ENCODE measurements at regions not wholly inside any gene's neighbourhood (a gene's known extent, or its start where the extent isn't known, plus 50 kb on each side); places are given as distances from the start of the nearest gene placed in this dataset.

- peaks cover 1 to 3% (median 2%) of the 10 kb centered on the region in 3 donors for H3K27me3 Mint-ChIP-seq (ENCODE audit: low read depth in 3 of 3)
- DNase-seq: no peak
- no peak overlapping the region for H3K4me3 Mint-ChIP-seq
- peaks cover 0 to 49% (median 7%) of the 10 kb centered on the region in 6 donors for H3K9me3 Mint-ChIP-seq
- no peak overlapping the region for H3K27ac Mint-ChIP-seq
- H3K36me3 Mint-ChIP-seq: no peaks in the 10 kb centered on the region
- no peaks in the 10 kb centered on the region for H3K4me1 Mint-ChIP-seq
Measured at GRCh38 chr12:115121053-115121452, 437.1 kb upstream of the TBX3 start.

- H3K4me3 Mint-ChIP-seq: no peak overlapping the region
- DNase-seq: no peak
- H3K27me3 Mint-ChIP-seq (ENCODE audit: low read depth in 3 of 3): peaks cover 0 to 3% (median 0%) of the 10 kb centered on the region in 3 donors
- H3K27ac Mint-ChIP-seq: no peak overlapping the region
- no peaks in the 10 kb centered on the region for H3K36me3 Mint-ChIP-seq
- peaks cover 0 to 40% (median 8%) of the 10 kb centered on the region in 6 donors for H3K9me3 Mint-ChIP-seq
- no peaks in the 10 kb centered on the region for H3K4me1 Mint-ChIP-seq
Measured at GRCh38 chr12:115118177-115118724, 434.3 kb upstream of the TBX3 start.

GRCh38 chr12:115114140-115114539, 430.2 kb upstream of the TBX3 start:
- peaks cover 0 to 13% (median 5%) of the 10 kb centered on the region in 6 donors for H3K9me3 Mint-ChIP-seq
- no peaks in the 10 kb centered on the region for H3K36me3 Mint-ChIP-seq
- H3K4me3 Mint-ChIP-seq: no peak overlapping the region
- H3K27ac Mint-ChIP-seq: no peak overlapping the region
- H3K27me3 Mint-ChIP-seq (ENCODE audit: low read depth in 3 of 3): peaks cover 0 to 3% (median 0%) of the 10 kb centered on the region in 3 donors
- H3K4me1 Mint-ChIP-seq: no peaks in the 10 kb centered on the region
- no peak for DNase-seq

DNA sequence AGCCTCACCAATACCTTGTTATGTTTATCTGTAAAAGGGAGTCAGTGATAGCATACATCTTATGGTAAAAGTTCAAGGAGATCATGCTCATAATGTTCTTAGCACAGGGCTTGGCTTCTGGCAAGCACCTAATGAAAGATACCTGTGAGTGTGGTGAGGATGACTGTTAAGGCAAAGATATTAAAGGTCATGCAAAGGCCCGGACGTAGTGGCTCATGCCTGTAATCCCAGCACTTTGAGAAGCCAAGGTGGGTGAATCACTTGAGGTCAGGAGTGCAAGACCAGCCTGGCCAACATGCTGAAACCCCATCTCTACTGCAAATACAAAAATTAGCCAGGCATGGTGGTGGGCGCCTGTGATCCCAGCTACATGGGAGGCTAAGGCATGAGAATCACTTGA, 425.9 kb upstream of the TBX3 start:
- Mint-ChIP-seq H3K4me3 (no peak overlapping the region), H3K36me3 (no peaks in the 10 kb centered on the region), H3K27ac (no peak overlapping the region), H3K27me3 (ENCODE audit: low read depth in 3 of 3) (no peaks in the 10 kb centered on the region), H3K4me1 (no peaks in the 10 kb centered on the region), H3K9me3 (peaks cover 0 to 8% (median 3%) of the 10 kb centered on the region in 6 donors)
- DNase-seq: no peak

DNA sequence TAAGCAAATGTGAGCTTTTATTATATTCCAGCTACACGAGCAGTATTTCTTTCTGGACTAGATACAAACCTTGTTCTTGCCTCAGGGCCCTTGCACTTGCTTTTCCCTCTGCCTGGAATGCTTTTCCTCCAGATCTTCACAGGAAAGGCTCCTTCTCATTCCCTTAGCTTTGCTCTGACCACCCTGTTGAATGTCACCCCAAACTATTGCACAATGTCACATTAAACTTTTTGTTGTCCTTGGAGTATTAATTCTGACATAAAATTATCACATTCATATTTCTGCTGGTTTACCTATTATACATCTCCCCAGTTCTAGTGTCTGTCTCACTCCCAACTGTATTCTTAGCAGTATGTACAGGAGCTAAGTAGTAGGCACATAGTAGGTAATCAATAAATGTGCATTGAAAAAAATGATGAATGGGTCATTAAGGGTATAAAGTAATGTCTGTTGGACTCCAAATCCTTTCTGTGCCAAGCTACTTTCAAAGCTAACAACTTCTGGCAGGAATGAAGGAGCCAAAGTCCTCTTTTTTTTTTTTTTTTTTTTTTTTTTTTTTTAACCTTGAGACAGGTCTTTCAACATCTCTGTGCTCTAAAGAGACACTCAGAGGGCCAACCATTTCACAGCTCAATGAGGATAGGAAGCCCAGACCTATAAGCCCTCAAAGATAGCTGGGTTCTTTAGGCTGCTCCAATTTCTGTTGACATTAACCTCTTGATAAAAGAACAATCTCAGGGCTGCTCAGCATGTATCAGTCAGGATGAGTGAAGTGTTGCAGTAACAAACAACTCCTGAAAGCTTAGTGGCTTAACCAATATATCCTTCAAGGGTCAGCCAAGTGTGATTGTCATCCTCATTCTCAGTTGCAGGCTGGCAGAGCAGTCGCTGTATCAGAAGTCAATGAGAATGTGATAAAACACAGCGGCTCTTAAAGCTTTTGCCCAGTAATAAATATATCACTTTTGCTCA, 424.4 kb upstream of the TBX3 start:
- Mint-ChIP-seq H3K27ac (no peak overlapping the region), H3K9me3 (peaks cover 2 to 9% (median 4%) of the 10 kb centered on the region in 6 donors), H3K4me1 (no peaks in the 10 kb centered on the region), H3K4me3 (no peak overlapping the region), H3K36me3 (no peaks in the 10 kb centered on the region), H3K27me3 (ENCODE audit: low read depth in 3 of 3) (no peaks in the 10 kb centered on the region)
- DNase-seq: no peak

DNA sequence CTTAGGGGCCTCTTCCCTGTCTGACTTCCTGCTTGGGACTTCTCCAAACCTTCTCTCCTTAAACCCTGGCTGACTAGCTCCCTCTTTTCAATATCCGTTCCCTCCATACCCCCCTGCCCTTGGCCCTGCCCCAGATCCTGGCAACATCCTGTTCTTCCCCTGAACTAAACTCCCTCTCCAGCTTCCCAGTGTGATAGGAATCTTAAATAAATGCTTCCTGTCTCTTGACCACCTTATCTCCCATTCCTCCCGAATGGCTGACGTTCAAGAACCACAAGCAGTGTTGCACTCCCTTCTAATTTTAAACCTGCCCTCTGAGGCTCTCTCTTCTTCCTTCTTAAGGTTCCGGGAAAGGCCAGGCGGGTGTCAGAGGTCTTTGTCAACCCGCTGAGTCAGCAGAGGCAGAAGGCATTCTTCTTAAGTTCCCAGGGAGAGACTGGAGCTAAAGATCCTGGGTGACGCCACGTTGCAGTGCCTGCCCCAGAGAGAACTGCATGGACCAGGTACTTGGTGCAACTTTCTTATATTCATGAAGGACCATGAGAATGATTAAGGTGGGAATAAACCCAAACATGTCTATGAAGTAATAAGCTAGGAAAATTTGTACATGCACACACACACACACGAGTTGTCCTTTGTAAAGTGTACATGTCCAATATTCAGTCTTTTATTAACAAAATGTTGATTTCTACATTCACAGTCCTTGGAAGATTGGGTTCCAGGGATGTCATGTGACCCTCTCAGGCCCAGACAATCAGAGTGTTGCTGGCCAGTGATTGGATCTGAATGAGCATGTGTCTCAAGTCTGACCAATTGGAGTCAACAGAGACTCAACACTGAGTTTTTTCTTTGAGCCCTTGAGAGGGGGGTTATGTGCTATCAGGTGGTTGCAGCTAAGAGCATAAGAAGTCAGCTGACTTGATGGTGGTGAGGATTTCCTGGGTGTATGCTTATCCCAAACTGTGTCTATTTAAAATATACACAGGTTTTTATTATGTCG, 420.2 kb upstream of the TBX3 start:
- Mint-ChIP-seq H3K9me3 (peaks cover 2 to 14% (median 4%) of the 10 kb centered on the region in 6 donors), H3K27ac (no peak overlapping the region), H3K4me3 (no peak overlapping the region), H3K27me3 (ENCODE audit: low read depth in 3 of 3) (peaks cover 0 to 1% (median 0%) of the 10 kb centered on the region in 3 donors), H3K36me3 (no peaks in the 10 kb centered on the region), H3K4me1 (no peaks in the 10 kb centered on the region)
- no peak for DNase-seq

GRCh38 chr12:115102450-115102849, 418.5 kb upstream of the TBX3 start:
- Mint-ChIP-seq H3K9me3 (peaks cover 2 to 22% (median 5%) of the 10 kb centered on the region in 6 donors), H3K27ac (no peak overlapping the region), H3K4me1 (no peaks in the 10 kb centered on the region), H3K36me3 (peaks cover 0 to 4% (median 0%) of the 10 kb centered on the region in 3 donors), H3K27me3 (ENCODE audit: low read depth in 3 of 3) (peaks cover 0 to 1% (median 0%) of the 10 kb centered on the region in 3 donors), H3K4me3 (no peak overlapping the region)
- no peak for DNase-seq

- H3K4me3 Mint-ChIP-seq: no peak overlapping the region
- peaks cover 0 to 1% (median 0%) of the 10 kb centered on the region in 3 donors for H3K27me3 Mint-ChIP-seq (ENCODE audit: low read depth in 3 of 3)
- no peaks in the 10 kb centered on the region for H3K4me1 Mint-ChIP-seq
- no peak overlapping the region for H3K27ac Mint-ChIP-seq
- DNase-seq: no peak
- H3K9me3 Mint-ChIP-seq: peaks cover 2 to 21% (median 5%) of the 10 kb centered on the region in 6 donors
- peaks cover 0 to 4% (median 0%) of the 10 kb centered on the region in 3 donors for H3K36me3 Mint-ChIP-seq
Measured at GRCh38 chr12:115101520-115101919, 417.5 kb upstream of the TBX3 start.

DNA sequence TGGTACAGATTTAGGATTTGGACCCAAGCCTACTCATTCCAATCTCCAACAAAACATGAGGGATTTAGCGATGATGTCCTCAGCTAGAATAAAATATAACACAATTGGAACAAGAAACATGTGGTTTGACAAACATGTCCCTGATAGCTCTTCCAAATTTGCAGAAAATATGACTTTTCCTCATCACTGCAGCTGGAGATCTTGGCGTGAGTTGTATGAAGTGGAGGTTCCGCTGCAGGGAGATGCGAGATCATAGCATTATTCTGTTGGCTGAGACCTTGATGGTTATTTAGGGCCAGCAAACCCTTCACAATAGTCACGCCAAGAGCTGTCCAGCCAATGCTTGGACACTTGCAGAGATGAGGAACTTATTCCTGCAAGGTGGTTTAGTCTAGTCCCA, 413.4 kb upstream of the TBX3 start:
- DNase-seq: no peak
- H3K9me3 Mint-ChIP-seq: peaks cover 2 to 17% (median 4%) of the 10 kb centered on the region in 6 donors
- no peaks in the 10 kb centered on the region for H3K4me1 Mint-ChIP-seq
- peaks cover 0 to 4% (median 0%) of the 10 kb centered on the region in 3 donors for H3K36me3 Mint-ChIP-seq
- peaks cover 0 to 4% (median 1%) of the 10 kb centered on the region in 3 donors for H3K27me3 Mint-ChIP-seq (ENCODE audit: low read depth in 3 of 3)
- H3K27ac Mint-ChIP-seq: no peak overlapping the region
- H3K4me3 Mint-ChIP-seq: no peak overlapping the region

GRCh38 chr12:115096588-115097397, 412.8 kb upstream of the TBX3 start:
- H3K4me3 Mint-ChIP-seq: no peak overlapping the region
- H3K36me3 Mint-ChIP-seq: peaks cover 0 to 4% (median 0%) of the 10 kb centered on the region in 3 donors
- peaks cover 0 to 4% (median 1%) of the 10 kb centered on the region in 3 donors for H3K27me3 Mint-ChIP-seq (ENCODE audit: low read depth in 3 of 3)
- DNase-seq: no peak
- no peak overlapping the region for H3K27ac Mint-ChIP-seq
- peaks cover 0 to 12% (median 3%) of the 10 kb centered on the region in 6 donors for H3K9me3 Mint-ChIP-seq
- no peaks in the 10 kb centered on the region for H3K4me1 Mint-ChIP-seq

GRCh38 chr12:115095073-115095748, 411.2 kb upstream of the TBX3 start:
- peaks cover 0 to 14% (median 3%) of the 10 kb centered on the region in 6 donors for H3K9me3 Mint-ChIP-seq
- H3K4me3 Mint-ChIP-seq: no peak overlapping the region
- peaks cover 0 to 4% (median 1%) of the 10 kb centered on the region in 3 donors for H3K27me3 Mint-ChIP-seq (ENCODE audit: low read depth in 3 of 3)
- peaks cover 0 to 4% (median 0%) of the 10 kb centered on the region in 3 donors for H3K36me3 Mint-ChIP-seq
- DNase-seq: no peak
- H3K27ac Mint-ChIP-seq: no peak overlapping the region
- H3K4me1 Mint-ChIP-seq: no peaks in the 10 kb centered on the region

GRCh38 chr12:115094163-115094816, 410.3 kb upstream of the TBX3 start:
- peaks cover 0 to 4% (median 0%) of the 10 kb centered on the region in 3 donors for H3K36me3 Mint-ChIP-seq

More at GRCh38 chr12:115094163-115094816, 410.3 kb upstream of the TBX3 start:
- Mint-ChIP-seq H3K4me1 (no peaks in the 10 kb centered on the region), H3K27ac (no peak overlapping the region), H3K4me3 (no peak overlapping the region), H3K27me3 (ENCODE audit: low read depth in 3 of 3) (peaks cover 0 to 4% (median 0%) of the 10 kb centered on the region in 3 donors), H3K9me3 (peaks cover 0 to 14% (median 3%) of the 10 kb centered on the region in 6 donors)
- DNase-seq: no peak
